ENCODE measurements at regions not wholly inside any gene's neighbourhood (a gene's known extent, or its start where the extent isn't known, plus 50 kb on each side); places are given as distances from the start of the nearest gene placed in this dataset.

DNA sequence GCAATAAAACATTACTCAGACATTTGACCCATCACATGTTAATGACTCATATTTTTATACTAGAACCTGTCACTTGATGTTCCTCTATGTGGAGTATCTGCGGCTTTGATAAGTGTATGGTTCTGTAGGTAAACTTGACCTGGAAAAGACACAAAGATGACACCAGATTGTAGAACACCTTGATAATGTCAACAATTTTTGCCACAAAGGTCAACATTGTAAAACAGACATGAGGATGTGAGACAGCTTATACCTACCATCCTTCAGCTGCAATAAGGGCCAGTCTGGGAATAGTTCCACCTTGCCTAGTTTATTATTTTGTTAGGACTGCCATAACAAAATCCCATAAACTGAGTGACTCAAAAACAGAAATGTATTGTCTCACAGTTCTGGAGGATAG lies 202.4 kb downstream of the LMBRD1 start:
- H3K4me1 Mint-ChIP-seq, result no peaks in the 10 kb centered on the region
- no CpG with 5 or more reads among the region's 1 CpG for WGBS (ENCODE audit: extremely low coverage, insufficient read length, low lambda C conversion rate)

More for the DNA sequence above, 202.4 kb downstream of the LMBRD1 start:
- no peaks in the 10 kb centered on the region for H3K4me1 ChIP-seq (ENCODE audit: insufficient read depth, low read length)
- H3K27ac Mint-ChIP-seq, result no peak overlapping the region
- no peaks in the 10 kb centered on the region for H3K27me3 Mint-ChIP-seq (ENCODE audit: low read depth)
- no peak overlapping the region for H3K4me3 Mint-ChIP-seq
- no peak overlapping the region for H3K23ac ChIP-seq (ENCODE audit: insufficient read length, low read depth, low read length)
- H2AFZ ChIP-seq (ENCODE audit: low read length), result no peak overlapping the region
- no peak overlapping the region for H4K5ac ChIP-seq (ENCODE audit: insufficient read length, low read depth, low read length)
- no peak overlapping the region for H2BK15ac ChIP-seq (ENCODE audit: low read depth, low read length)
- H3K14ac ChIP-seq (ENCODE audit: insufficient read depth, low read length), result no peak overlapping the region
- no peak overlapping the region for H4K8ac ChIP-seq (replicated peaks; ENCODE audit: insufficient read length, low read depth, low read length)
- no peaks in the 10 kb centered on the region for H3K9me3 ChIP-seq (ENCODE audit: control insufficient read depth, low read depth, low read length)
- no peak overlapping the region for H3K27ac ChIP-seq (ENCODE audit: insufficient read length, low read depth, low read length)
- no peak for DNase-seq
- no peak overlapping the region for H3K56ac ChIP-seq (ENCODE audit: insufficient read length, low read depth, low read length)
- H4K91ac ChIP-seq (ENCODE audit: insufficient read length, low read depth, low read length), result no peak overlapping the region
- no peak overlapping the region for H3T11ph ChIP-seq (ENCODE audit: low read length)
- no peaks in the 10 kb centered on the region for H3K9me3 Mint-ChIP-seq
- H2BK12ac ChIP-seq (ENCODE audit: insufficient read length, low read depth, low read length), result no peak overlapping the region
- no peak overlapping the region for H3K4ac ChIP-seq (ENCODE audit: low read depth, low read length)
- no peak overlapping the region for H2BK5ac ChIP-seq (ENCODE audit: insufficient read length, low read length)
- no peak overlapping the region for H2AK5ac ChIP-seq (ENCODE audit: insufficient read length, low read length)
- H4K20me1 ChIP-seq (ENCODE audit: control insufficient read depth, insufficient read depth, insufficient read length), result no peaks in the 10 kb centered on the region
- no peaks in the 10 kb centered on the region for H3K27me3 ChIP-seq (ENCODE audit: insufficient read depth, low read length)
- H3K79me2 ChIP-seq (ENCODE audit: insufficient read depth, low read length), result no peaks in the 10 kb centered on the region
- TF ChIP-seq, protein P1, sequence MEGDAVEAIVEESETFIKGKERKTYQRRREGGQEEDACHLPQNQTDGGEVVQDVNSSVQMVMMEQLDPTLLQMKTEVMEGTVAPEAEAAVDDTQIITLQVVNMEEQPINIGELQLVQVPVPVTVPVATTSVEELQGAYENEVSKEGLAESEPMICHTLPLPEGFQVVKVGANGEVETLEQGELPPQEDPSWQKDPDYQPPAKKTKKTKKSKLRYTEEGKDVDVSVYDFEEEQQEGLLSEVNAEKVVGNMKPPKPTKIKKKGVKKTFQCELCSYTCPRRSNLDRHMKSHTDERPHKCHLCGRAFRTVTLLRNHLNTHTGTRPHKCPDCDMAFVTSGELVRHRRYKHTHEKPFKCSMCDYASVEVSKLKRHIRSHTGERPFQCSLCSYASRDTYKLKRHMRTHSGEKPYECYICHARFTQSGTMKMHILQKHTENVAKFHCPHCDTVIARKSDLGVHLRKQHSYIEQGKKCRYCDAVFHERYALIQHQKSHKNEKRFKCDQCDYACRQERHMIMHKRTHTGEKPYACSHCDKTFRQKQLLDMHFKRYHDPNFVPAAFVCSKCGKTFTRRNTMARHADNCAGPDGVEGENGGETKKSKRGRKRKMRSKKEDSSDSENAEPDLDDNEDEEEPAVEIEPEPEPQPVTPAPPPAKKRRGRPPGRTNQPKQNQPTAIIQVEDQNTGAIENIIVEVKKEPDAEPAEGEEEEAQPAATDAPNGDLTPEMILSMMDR (conservative IDR thresholded peaks at IDR 0.05), result no peak
- H3K79me1 ChIP-seq (ENCODE audit: insufficient read depth, low read depth, low read length, poor library complexity, severe bottlenecking), result no peaks in the 10 kb centered on the region
- H3K36me3 Mint-ChIP-seq (ENCODE audit: insufficient read depth in 1 of 3, low read depth in 3 of 3), result no peaks in the 10 kb centered on the region
- H3K9ac ChIP-seq (ENCODE audit: extremely low read depth, insufficient read length, low read length), result no peak overlapping the region
- no peak overlapping the region for H2BK20ac ChIP-seq (ENCODE audit: low read depth, low read length, poor library complexity, severe bottlenecking)
- H3K18ac ChIP-seq (ENCODE audit: insufficient read length, low read depth, low read length), result no peak overlapping the region
- no peak overlapping the region for H3K4me2 ChIP-seq (ENCODE audit: insufficient read depth, insufficient read length, low read length)
- H3K23me2 ChIP-seq (ENCODE audit: insufficient read length, low read depth, low read length, poor library complexity, severe bottlenecking), result no peaks in the 10 kb centered on the region
- H2BK120ac ChIP-seq (ENCODE audit: low read depth, low read length, poor library complexity, severe bottlenecking), result no peak overlapping the region

Data from H9 (cell line).